ENCODE measurements at regions not wholly inside any gene's neighbourhood (a gene's known extent, or its start where the extent isn't known, plus 50 kb on each side); places are given as distances from the start of the nearest gene placed in this dataset.
A peak's percentile ranks its signal among the peaks of the same experiment; 100 is the strongest.

- no peak overlapping the region for H3K4me3 ChIP-seq (ENCODE audit: low read length)
- TF ChIP-seq CTCF (conservative IDR thresholded peaks at IDR 0.05; ENCODE audit: low read length): no peak
These were observed 342.5 kb downstream of the RMST start for GRCh38 chr12:97805146-97805545.

DNA sequence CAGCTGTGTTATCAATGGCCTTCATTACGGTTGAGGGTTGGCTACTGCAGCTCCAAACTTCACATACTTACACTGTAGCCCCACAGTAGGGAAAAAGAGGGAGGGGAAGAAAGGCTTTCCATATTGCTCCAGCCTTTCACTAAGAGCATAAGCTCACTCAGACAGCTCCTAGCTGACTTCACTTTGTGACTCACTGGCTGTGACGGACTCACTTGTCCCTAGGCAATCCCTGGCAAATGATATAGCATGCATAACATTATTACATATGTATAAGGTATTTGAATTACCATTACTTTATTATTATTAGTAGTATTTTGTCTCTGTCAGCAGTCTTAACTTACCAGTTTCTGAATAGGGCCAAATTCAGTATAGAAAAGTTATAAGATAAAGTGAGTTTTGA lies 350.7 kb downstream of the RMST start:
- DNase-seq (ENCODE audit: low read depth): no peak
- no peak for TF ChIP-seq CTCF (conservative IDR thresholded peaks at IDR 0.05; ENCODE audit: low read length)
- no peak overlapping the region for H3K4me3 ChIP-seq (ENCODE audit: low read length)

More at GRCh38 chr12:97805146-97805545, 342.5 kb downstream of the RMST start:
- DNase-seq (ENCODE audit: low read depth): no peak

GRCh38 chr12:97821806-97822205 lies 359.2 kb downstream of the RMST start:
- H3K4me3 ChIP-seq (ENCODE audit: low read length): no peak overlapping the region
- no peak for TF ChIP-seq CTCF (conservative IDR thresholded peaks at IDR 0.05; ENCODE audit: low read length)
- DNase-seq (ENCODE audit: low read depth): no peak

DNA sequence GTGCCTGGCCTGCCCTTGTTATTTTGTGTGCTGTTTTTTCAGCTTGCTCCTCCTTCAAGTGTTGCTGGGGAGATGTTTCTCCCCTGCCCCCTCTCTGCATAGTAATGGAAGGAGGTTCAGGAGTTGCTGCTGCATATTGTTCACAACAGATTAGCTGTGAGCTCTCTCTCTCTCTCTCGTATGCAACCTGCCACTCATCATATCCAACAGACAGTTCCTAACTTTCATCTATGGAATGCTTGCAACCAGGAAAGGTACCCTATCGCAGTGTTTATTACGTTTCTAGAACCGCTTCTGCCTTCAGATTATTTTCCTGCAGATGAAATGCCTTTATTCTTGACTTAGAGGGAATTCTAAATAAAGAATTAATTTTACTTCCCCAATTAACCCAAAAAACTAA lies 372.9 kb downstream of the RMST start:
- no peak for DNase-seq (ENCODE audit: low read depth)
- no peak overlapping the region for H3K4me3 ChIP-seq (ENCODE audit: low read length)
- no peak for TF ChIP-seq CTCF (conservative IDR thresholded peaks at IDR 0.05; ENCODE audit: low read length)

DNA sequence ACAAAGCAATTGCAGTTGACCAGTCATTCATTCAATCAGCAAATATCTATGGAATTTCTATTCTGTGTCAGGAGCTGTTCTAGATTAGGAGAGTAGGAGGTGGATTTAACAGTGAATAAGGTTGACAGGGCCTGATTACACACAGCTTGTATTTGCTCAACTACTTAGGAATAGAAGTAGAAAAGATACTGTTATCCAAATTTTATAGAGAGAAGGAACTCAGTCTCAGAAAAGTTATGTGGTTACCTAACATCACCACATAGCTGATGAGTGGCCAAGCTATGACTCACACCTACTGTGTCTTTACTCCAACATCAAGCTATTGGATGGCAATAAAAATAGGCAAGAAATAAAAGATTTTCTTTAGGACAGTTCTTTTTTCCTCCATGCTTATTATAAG lies 374.8 kb downstream of the RMST start:
- DNase-seq (ENCODE audit: low read depth): peak; percentile 13
- no peak for TF ChIP-seq CTCF (conservative IDR thresholded peaks at IDR 0.05; ENCODE audit: low read length)
- H3K4me3 ChIP-seq (ENCODE audit: low read length): no peak overlapping the region

GRCh38 chr12:97848051-97848450 lies 385.4 kb downstream of the RMST start:
- DNase-seq (ENCODE audit: low read depth): no peak
- H3K4me3 ChIP-seq (ENCODE audit: low read length): no peak overlapping the region
- no peak for TF ChIP-seq CTCF (conservative IDR thresholded peaks at IDR 0.05; ENCODE audit: low read length)

DNA sequence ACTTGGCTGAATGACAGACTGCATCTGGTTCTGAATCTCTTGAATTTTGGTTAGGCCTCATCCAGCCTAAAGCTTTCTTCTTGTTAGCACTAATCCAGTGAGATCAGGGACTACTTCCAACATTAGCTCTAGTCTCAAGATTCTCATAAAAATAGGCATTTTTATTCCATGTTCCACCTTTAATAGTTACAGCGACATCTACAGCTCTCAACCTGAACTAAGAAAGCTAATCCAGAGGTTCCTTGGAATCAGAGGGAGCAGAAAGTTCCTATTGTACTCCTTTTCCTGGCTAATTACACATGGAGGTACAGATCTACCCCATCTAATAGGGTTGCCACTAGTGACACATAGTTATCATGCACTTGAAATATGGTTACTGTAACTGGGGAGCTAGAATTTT lies 391.9 kb downstream of the RMST start:
- no peak for DNase-seq (ENCODE audit: low read depth)
- H3K4me3 ChIP-seq (ENCODE audit: low read length): no peak overlapping the region
- no peak for TF ChIP-seq CTCF (conservative IDR thresholded peaks at IDR 0.05; ENCODE audit: low read length)

Data from AG10803 (cell line).